Endodermal cell (in vitro differentiated cells): ENCODE measurements at regions not wholly inside any gene's neighbourhood (a gene's known extent, or its start where the extent isn't known, plus 50 kb on each side); places are given as distances from the start of the nearest gene placed in this dataset.

ENCODE experiments used
- DNase-seq: peaks from one replicate; pipeline ENCODE4 v3.0.0-alpha.2; 2017
- H3K27ac ChIP-seq: 2 replicates; pipeline ENCODE4 v1.5.1; 2013; ENCODE audit warnings: mild to moderate bottlenecking, low read depth, low read length, moderate library complexity
- H3K27me3 ChIP-seq: 2 replicates; pipeline ENCODE4 v1.6.1; 2013; ENCODE audit warnings: mild to moderate bottlenecking, low read length, moderate library complexity; ENCODE audit not compliant: insufficient read depth, control insufficient read depth, poor library complexity, severe bottlenecking
- H3K36me3 ChIP-seq: 2 replicates; pipeline ENCODE4 v1.7.0; 2013; ENCODE audit warnings: mild to moderate bottlenecking, low read length, moderate library complexity; ENCODE audit not compliant: control insufficient read depth, insufficient read depth
- H3K4me1 ChIP-seq: one replicate; pipeline ENCODE4 v1.7.0; 2013; ENCODE audit warnings: low read length; ENCODE audit not compliant: control insufficient read depth, insufficient read depth
- H3K4me3 ChIP-seq: 2 replicates; pipeline ENCODE4 v1.5.1; 2013; ENCODE audit warnings: mild to moderate bottlenecking, low read length, moderate library complexity
- H3K9ac ChIP-seq: 2 replicates; pipeline ENCODE4 v1.6.1; 2013; ENCODE audit warnings: mild to moderate bottlenecking, low read length, moderate library complexity; ENCODE audit not compliant: poor library complexity, severe bottlenecking; ENCODE audit errors: extremely low read depth
- H3K9me3 ChIP-seq: 2 replicates; pipeline ENCODE4 v1.6.1; 2013; ENCODE audit warnings: mild to moderate bottlenecking, low read length, moderate library complexity; ENCODE audit not compliant: control insufficient read depth
- H3K27ac Mint-ChIP-seq: 2 replicates; pipeline ENCODE4 v1.8.0; 2020; ENCODE audit warnings: mixed read lengths
- H3K27me3 Mint-ChIP-seq: 2 replicates; pipeline ENCODE4 v1.8.0; 2021; ENCODE audit warnings: mild to moderate bottlenecking, mixed read lengths; ENCODE audit not compliant: insufficient read depth
- H3K36me3 Mint-ChIP-seq: 2 replicates; pipeline ENCODE4 v1.8.0; 2020; ENCODE audit warnings: low read depth, mixed read lengths
- H3K4me1 Mint-ChIP-seq: 2 replicates; pipeline ENCODE4 v1.8.0; 2020; ENCODE audit warnings: mixed read lengths
- H3K4me3 Mint-ChIP-seq: 2 replicates; pipeline ENCODE4 v1.8.0; 2020; ENCODE audit warnings: mild to moderate bottlenecking, moderate library complexity, mixed read lengths
- H3K9me3 Mint-ChIP-seq: 2 replicates; pipeline ENCODE4 v1.8.0; 2020; ENCODE audit warnings: mild to moderate bottlenecking, mixed read lengths
- CTCF ChIP-seq: fragments of 200-600 bp; sonication (generic); conservative IDR thresholded peaks from 2 replicates; pipeline ENCODE4 v1.5.0; 2021; ENCODE audit warnings: antibody characterized with exemption, mild to moderate bottlenecking
- WGBS, 2 experiments: methylation state at CpG; one replicate each; pipeline versions ENCODE4 v1.1.5 to v1.1.7; 2013; ENCODE audit warnings: missing lambda C conversion rate in 2 of 2, mixed read lengths in 1 of 2; ENCODE audit not compliant: insufficient coverage in 1 of 2, insufficient read length in 1 of 2; 5-methylcytosine and 5-hydroxymethylcytosine counted together

DNA sequence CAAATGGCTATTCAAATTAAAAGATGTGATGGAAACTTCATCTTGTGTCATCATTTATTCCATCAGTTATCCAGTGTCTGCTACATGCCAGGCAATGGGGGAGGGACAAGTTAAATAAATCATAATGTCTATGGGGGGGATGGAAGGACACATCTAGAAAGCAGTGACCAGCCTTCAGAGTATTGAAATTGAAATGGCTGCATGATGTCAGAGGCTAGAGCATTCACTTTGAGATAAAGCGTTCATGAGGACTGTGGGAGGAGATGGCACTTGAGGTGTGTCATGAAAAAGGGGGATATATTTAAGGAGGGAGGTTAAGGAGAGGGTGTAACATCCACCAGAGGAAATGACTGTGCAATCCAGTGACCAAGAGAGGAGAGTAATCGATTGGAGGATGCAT lies 50.6 kb downstream of the SLIT2 start:
- H3K9me3 Mint-ChIP-seq, result no peaks in the 10 kb centered on the region
- Histone ChIP-seq H3K27me3 (no peaks in the 10 kb centered on the region), H3K4me3 (no peak overlapping the region), H3K36me3 (no peaks in the 10 kb centered on the region), H3K27ac (no peak overlapping the region), H3K4me1 (no peaks in the 10 kb centered on the region), H3K9me3 (no peaks in the 10 kb centered on the region), H3K9ac (no peak overlapping the region)
- WGBS, 2 experiments, result 89 to 91% methylated on average over 1 to 2 of the region's 2 CpGs
- no peak overlapping the region for H3K4me3 Mint-ChIP-seq
- DNase-seq, result no peak
- H3K27ac Mint-ChIP-seq, result no peak overlapping the region
- H3K36me3 Mint-ChIP-seq, result no peaks in the 10 kb centered on the region
- no peak for TF ChIP-seq CTCF
- no peaks in the 10 kb centered on the region for H3K4me1 Mint-ChIP-seq
- no peaks in the 10 kb centered on the region for H3K27me3 Mint-ChIP-seq

- no peak overlapping the region for H3K9ac ChIP-seq
- Mint-ChIP-seq H3K4me1 (no peaks in the 10 kb centered on the region), H3K27me3 (peaks cover 11% of the 10 kb centered on the region), H3K4me3 (no peak overlapping the region), H3K36me3 (no peaks in the 10 kb centered on the region), H3K9me3 (no peaks in the 10 kb centered on the region), H3K27ac (no peak overlapping the region)
- H3K27me3 ChIP-seq, result no peaks in the 10 kb centered on the region
- DNase-seq, result no peak
- H3K4me3 ChIP-seq, result no peak overlapping the region
- no peaks in the 10 kb centered on the region for H3K9me3 ChIP-seq
- H3K36me3 ChIP-seq, result no peaks in the 10 kb centered on the region
- 85% methylated on average over 1 of the region's 2 CpGs; no CpG with 5 or more reads in 1 of the 2 experiments for WGBS, 2 experiments
- H3K4me1 ChIP-seq, result no peaks in the 10 kb centered on the region
- no peak overlapping the region for H3K27ac ChIP-seq
- no peak for TF ChIP-seq CTCF
Measured at GRCh38 chr4:20305976-20306375, 54.3 kb downstream of the SLIT2 start.

DNA sequence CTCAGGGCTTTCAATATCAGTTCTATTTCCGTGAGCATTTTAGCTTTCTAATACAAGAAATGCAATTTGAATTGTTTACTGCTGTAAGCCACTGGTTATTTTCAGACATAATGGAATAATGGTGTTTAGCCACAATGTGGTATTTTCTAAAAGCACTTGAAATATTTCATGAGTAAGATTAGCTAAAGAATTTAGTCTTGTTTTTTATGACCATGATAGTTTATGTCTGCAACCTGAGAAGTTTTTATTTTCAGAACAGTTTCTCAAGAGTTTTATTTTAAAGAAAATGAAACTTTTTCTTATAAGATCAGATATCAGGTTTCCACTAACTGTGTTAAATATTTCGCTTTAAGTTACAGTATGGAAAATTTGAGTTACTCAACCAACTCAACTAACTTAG lies 60.2 kb downstream of the SLIT2 start:
- H3K27ac ChIP-seq, result no peak overlapping the region

More for the DNA sequence above, 60.2 kb downstream of the SLIT2 start:
- no peaks in the 10 kb centered on the region for H3K9me3 ChIP-seq
- 87 to 100% methylated on average over 1 to 2 of the region's 2 CpGs for WGBS, 2 experiments
- H3K4me3 ChIP-seq, result no peak overlapping the region
- DNase-seq, result no peak
- Mint-ChIP-seq H3K36me3 (no peaks in the 10 kb centered on the region), H3K27ac (no peak overlapping the region), H3K4me1 (no peaks in the 10 kb centered on the region), H3K9me3 (no peaks in the 10 kb centered on the region), H3K27me3 (peaks cover 35% of the 10 kb centered on the region), H3K4me3 (no peak overlapping the region)
- H3K9ac ChIP-seq, result no peak overlapping the region
- H3K27me3 ChIP-seq, result peaks cover 10% of the 10 kb centered on the region
- H3K36me3 ChIP-seq, result no peaks in the 10 kb centered on the region
- TF ChIP-seq CTCF, result no peak
- no peaks in the 10 kb centered on the region for H3K4me1 ChIP-seq
